Activated CD4-positive, alpha-beta memory T cell treated with anti-CD3 and anti-CD28 coated beads for 36 hours (primary cell): ENCODE measurements at regions not wholly inside any gene's neighbourhood (a gene's known extent, or its start where the extent isn't known, plus 50 kb on each side); places are given as distances from the start of the nearest gene placed in this dataset.

Experiments
- CTCF ChIA-PET: fragments of 350-600 bp; sonication (Branson Sonifier 250); formaldehyde crosslinking; loops from one replicate; lab custom pipeline; 2021; ENCODE audit warnings: antibody characterized with exemption, inconsistent platforms; lab: Charles Lee
- POLR2A ChIA-PET: fragments of 350-600 bp; sonication (Branson Sonifier 250); formaldehyde crosslinking; loops from one replicate; lab custom pipeline; 2021; ENCODE audit warnings: antibody characterized with exemption; lab: Charles Lee
- DNase-seq: peaks from one replicate; pipeline ENCODE4 v3.0.0-alpha.2; 2020
- H3K27ac Mint-ChIP-seq: one replicate; pipeline ENCODE4 v1.8.0; 2021; ENCODE audit warnings: mixed read lengths
- H3K27me3 Mint-ChIP-seq: one replicate; pipeline ENCODE4 v1.8.0; 2021; ENCODE audit warnings: mixed read lengths
- H3K36me3 Mint-ChIP-seq: one replicate; pipeline ENCODE4 v1.8.0; 2021; ENCODE audit warnings: mixed read lengths
- H3K4me1 Mint-ChIP-seq: one replicate; pipeline ENCODE4 v1.8.0; 2021; ENCODE audit warnings: low read depth, mixed read lengths
- H3K4me3 Mint-ChIP-seq: one replicate; pipeline ENCODE4 v1.8.0; 2021; ENCODE audit warnings: mild to moderate bottlenecking, mixed read lengths
- H3K9me3 Mint-ChIP-seq: one replicate; pipeline ENCODE4 v1.8.0; 2021; ENCODE audit warnings: mixed read lengths
- intact Hi-C: fragments of 100-400 bp; cut with micrococcal nuclease; formaldehyde crosslinking; loops from one replicate; pipeline ENCODE4 v1.15.1; 2023

GRCh38 chr17:69918164-69918563, 156.9 kb upstream of the KCNJ16 start:
- Mint-ChIP-seq H3K27ac (no peak overlapping the region), H3K4me3 (no peak overlapping the region), H3K9me3 (peaks cover 7% of the 10 kb centered on the region), H3K27me3 (no peaks in the 10 kb centered on the region), H3K4me1 (no peaks in the 10 kb centered on the region), H3K36me3 (no peaks in the 10 kb centered on the region)
- CTCF ChIA-PET = no interaction called here
- POLR2A ChIA-PET = no interaction called here
- DNase-seq = no peak
- intact Hi-C loops = no loop called here

- Mint-ChIP-seq H3K4me3 (no peak overlapping the region), H3K36me3 (no peaks in the 10 kb centered on the region), H3K9me3 (peaks cover 7% of the 10 kb centered on the region), H3K4me1 (no peaks in the 10 kb centered on the region), H3K27me3 (no peaks in the 10 kb centered on the region), H3K27ac (no peak overlapping the region)
- no peak for DNase-seq
- intact Hi-C loops = no loop called here
- ChIA-PET POLR2A (no interaction called here), CTCF (no interaction called here)
These were observed 155.2 kb upstream of the KCNJ16 start for GRCh38 chr17:69919789-69920188.

GRCh38 chr17:69921046-69921445, 154.0 kb upstream of the KCNJ16 start:
- Mint-ChIP-seq H3K4me1 (no peaks in the 10 kb centered on the region), H3K36me3 (no peaks in the 10 kb centered on the region), H3K27ac (no peak overlapping the region)

GRCh38 chr17:69928611-69929010, 146.4 kb upstream of the KCNJ16 start:
- H3K27ac Mint-ChIP-seq = no peak overlapping the region
- no peak overlapping the region for H3K4me3 Mint-ChIP-seq
- H3K36me3 Mint-ChIP-seq = no peaks in the 10 kb centered on the region
- no peak for DNase-seq
- CTCF ChIA-PET = no interaction called here
- H3K4me1 Mint-ChIP-seq = no peaks in the 10 kb centered on the region
- peaks cover 2% of the 10 kb centered on the region for H3K27me3 Mint-ChIP-seq
- intact Hi-C loops = no loop called here
- POLR2A ChIA-PET = no interaction called here
- H3K9me3 Mint-ChIP-seq = peaks cover 2% of the 10 kb centered on the region

More at GRCh38 chr17:69921046-69921445, 154.0 kb upstream of the KCNJ16 start:
- Mint-ChIP-seq H3K27me3 (no peaks in the 10 kb centered on the region), H3K9me3 (peaks cover 7% of the 10 kb centered on the region), H3K4me3 (no peak overlapping the region)
- no peak for DNase-seq
- ChIA-PET POLR2A (no interaction called here), CTCF (no interaction called here)
- intact Hi-C loops = no loop called here

- ChIA-PET CTCF (no interaction called here), POLR2A (no interaction called here)
- H3K4me1 Mint-ChIP-seq = no peaks in the 10 kb centered on the region
These were observed 138.0 kb upstream of the KCNJ16 start for GRCh38 chr17:69936996-69937395.

GRCh38 chr17:69943058-69943457, 132.0 kb upstream of the KCNJ16 start:
- Mint-ChIP-seq H3K27me3 (no peaks in the 10 kb centered on the region), H3K9me3 (no peaks in the 10 kb centered on the region), H3K4me1 (no peaks in the 10 kb centered on the region), H3K4me3 (no peak overlapping the region), H3K36me3 (no peaks in the 10 kb centered on the region), H3K27ac (no peak overlapping the region)
- no peak for DNase-seq
- POLR2A ChIA-PET = no interaction called here
- intact Hi-C loops = no loop called here
- CTCF ChIA-PET = interaction anchor here (0.5 kb wide), 1 partner anchor 1126 kb away, joined by 3 read pairs; no protein-coding TSS in a partner anchor

More at GRCh38 chr17:69936996-69937395, 138.0 kb upstream of the KCNJ16 start:
- DNase-seq = no peak
- intact Hi-C loops = no loop called here
- H3K9me3 Mint-ChIP-seq = no peaks in the 10 kb centered on the region
- no peaks in the 10 kb centered on the region for H3K27me3 Mint-ChIP-seq
- H3K27ac Mint-ChIP-seq = no peak overlapping the region
- H3K36me3 Mint-ChIP-seq = no peaks in the 10 kb centered on the region
- H3K4me3 Mint-ChIP-seq = no peak overlapping the region

- intact Hi-C loops = no loop called here
- Mint-ChIP-seq H3K4me3 (no peak overlapping the region), H3K27ac (no peak overlapping the region), H3K36me3 (no peaks in the 10 kb centered on the region), H3K9me3 (no peaks in the 10 kb centered on the region), H3K4me1 (no peaks in the 10 kb centered on the region), H3K27me3 (no peaks in the 10 kb centered on the region)
- POLR2A ChIA-PET = no interaction called here
- no peak for DNase-seq
- CTCF ChIA-PET = no interaction called here
These were observed 130.6 kb upstream of the KCNJ16 start for GRCh38 chr17:69944406-69944805.

GRCh38 chr17:69945698-69946185, 129.3 kb upstream of the KCNJ16 start:
- no peak overlapping the region for H3K4me3 Mint-ChIP-seq
- no peak for DNase-seq
- POLR2A ChIA-PET = interaction anchor here (0.6 kb wide), 1 partner anchor 353 kb away, joined by 3 read pairs; no protein-coding TSS in a partner anchor
- no peaks in the 10 kb centered on the region for H3K9me3 Mint-ChIP-seq
- no peak overlapping the region for H3K27ac Mint-ChIP-seq
- H3K4me1 Mint-ChIP-seq = no peaks in the 10 kb centered on the region
- no peaks in the 10 kb centered on the region for H3K36me3 Mint-ChIP-seq
- H3K27me3 Mint-ChIP-seq = no peaks in the 10 kb centered on the region
- CTCF ChIA-PET = no interaction called here
- intact Hi-C loops = no loop called here

GRCh38 chr17:69947027-69947759, 127.8 kb upstream of the KCNJ16 start:
- CTCF ChIA-PET = no interaction called here
- Mint-ChIP-seq H3K36me3 (no peaks in the 10 kb centered on the region), H3K27ac (no peak overlapping the region), H3K4me1 (no peaks in the 10 kb centered on the region), H3K27me3 (no peaks in the 10 kb centered on the region), H3K9me3 (no peaks in the 10 kb centered on the region), H3K4me3 (no peak overlapping the region)
- POLR2A ChIA-PET = no interaction called here
- DNase-seq = no peak
- intact Hi-C loops = no loop called here

- no peak for DNase-seq
- H3K4me3 Mint-ChIP-seq = no peak overlapping the region
- ChIA-PET POLR2A (no interaction called here), CTCF (no interaction called here)
- no peaks in the 10 kb centered on the region for H3K27me3 Mint-ChIP-seq
- H3K27ac Mint-ChIP-seq = no peak overlapping the region
- H3K4me1 Mint-ChIP-seq = no peaks in the 10 kb centered on the region
- intact Hi-C loops = no loop called here
- H3K36me3 Mint-ChIP-seq = no peaks in the 10 kb centered on the region
- no peaks in the 10 kb centered on the region for H3K9me3 Mint-ChIP-seq
These were observed 126.6 kb upstream of the KCNJ16 start for GRCh38 chr17:69948406-69948805.

GRCh38 chr17:69949496-69949895, 125.5 kb upstream of the KCNJ16 start:
- no peak overlapping the region for H3K4me3 Mint-ChIP-seq
- H3K4me1 Mint-ChIP-seq = no peaks in the 10 kb centered on the region
- POLR2A ChIA-PET = no interaction called here
- no peak for DNase-seq
- no peak overlapping the region for H3K27ac Mint-ChIP-seq
- CTCF ChIA-PET = interaction anchor here (0.8 kb wide), 1 partner anchor 275 kb away, joined by 3 read pairs; no protein-coding TSS in a partner anchor
- H3K27me3 Mint-ChIP-seq = no peaks in the 10 kb centered on the region
- intact Hi-C loops = no loop called here
- H3K9me3 Mint-ChIP-seq = no peaks in the 10 kb centered on the region
- H3K36me3 Mint-ChIP-seq = no peaks in the 10 kb centered on the region

GRCh38 chr17:69949973-69950695, 124.9 kb upstream of the KCNJ16 start:
- ChIA-PET POLR2A (no interaction called here), CTCF (interaction anchor here (0.8 kb wide), 1 partner anchor 276 kb away, joined by 3 read pairs; no protein-coding TSS in a partner anchor)
- no peaks in the 10 kb centered on the region for H3K9me3 Mint-ChIP-seq
- no peaks in the 10 kb centered on the region for H3K27me3 Mint-ChIP-seq
- H3K27ac Mint-ChIP-seq = no peak overlapping the region
- no peaks in the 10 kb centered on the region for H3K36me3 Mint-ChIP-seq
- intact Hi-C loops = no loop called here
- DNase-seq = no peak
- no peaks in the 10 kb centered on the region for H3K4me1 Mint-ChIP-seq
- no peak overlapping the region for H3K4me3 Mint-ChIP-seq
